Suppressor macrophage (primary cell): ENCODE measurements at regions not wholly inside any gene's neighbourhood (a gene's known extent, or its start where the extent isn't known, plus 50 kb on each side); places are given as distances from the start of the nearest gene placed in this dataset.
"Not testable (repeated sequence)": the region's sequence is repeated elsewhere in the genome, so short reads cannot be mapped to it uniquely, and the experiment has no call there.

ENCODE experiments used
- DNase-seq, 4 experiments: peaks; one replicate each; pipeline ENCODE4 v3.0.0-alpha.2; 2020 to 2022

GRCh38 chr9:21533597-21533996, 51.5 kb upstream of the IFNE start:
- no peak for DNase-seq

GRCh38 chr9:21535396-21535795, 53.3 kb upstream of the IFNE start:
- DNase-seq: no peak

- no peak for DNase-seq
Observed at GRCh38 chr9:21542787-21543186, 60.7 kb upstream of the IFNE start.

GRCh38 chr9:21543187-21543586, 61.1 kb upstream of the IFNE start:
- no peak for DNase-seq

- not testable (repeated sequence) for DNase-seq
Observed at GRCh38 chr9:21543816-21544215, 61.7 kb upstream of the IFNE start.

GRCh38 chr9:21546949-21547348, 64.8 kb upstream of the IFNE start:
- no peak for DNase-seq

GRCh38 chr9:21549251-21549765, 67.2 kb upstream of the IFNE start:
- no peak for DNase-seq

GRCh38 chr9:21549890-21550289, 67.8 kb upstream of the IFNE start:
- no peak for DNase-seq

- DNase-seq: no peak
Observed at GRCh38 chr9:21550392-21550791, 68.3 kb upstream of the IFNE start.

- DNase-seq: no peak
Observed at GRCh38 chr9:21551401-21551800, 69.3 kb upstream of the IFNE start.

GRCh38 chr9:21552244-21553170, 70.4 kb upstream of the IFNE start:
- no peak for DNase-seq

GRCh38 chr9:21553441-21553840, 71.3 kb upstream of the IFNE start:
- no peak for DNase-seq

- no peak for DNase-seq
Observed at GRCh38 chr9:21554813-21555212, 72.7 kb upstream of the IFNE start.

- DNase-seq: no peak
Observed at GRCh38 chr9:21555911-21556310, 73.8 kb upstream of the IFNE start.

GRCh38 chr9:21556581-21557427, 74.7 kb upstream of the IFNE start:
- DNase-seq: no peak

GRCh38 chr9:21557428-21557768, 75.3 kb upstream of the IFNE start:
- DNase-seq: no peak

GRCh38 chr9:21558079-21558478, 76.0 kb upstream of the IFNE start:
- DNase-seq: peak in 2 of 4 experiments; percentile 3 to 19

GRCh38 chr9:21558615-21559401, 76.7 kb upstream of the IFNE start:
- peak in 1 of 4 experiments; percentile 6 for DNase-seq

GRCh38 chr9:21559402-21560280, 77.5 kb upstream of the IFNE start:
- peak in 3 of 4 experiments; percentile 18 to 46 (median 32) for DNase-seq

- DNase-seq: no peak
Observed at GRCh38 chr9:21560281-21560745, 78.2 kb upstream of the IFNE start.

- no peak for DNase-seq
Observed at GRCh38 chr9:21561502-21561901, 79.4 kb upstream of the IFNE start.
